ENCODE measurements at regions not wholly inside any gene's neighbourhood (a gene's known extent, or its start where the extent isn't known, plus 50 kb on each side); places are given as distances from the start of the nearest gene placed in this dataset.

DNA sequence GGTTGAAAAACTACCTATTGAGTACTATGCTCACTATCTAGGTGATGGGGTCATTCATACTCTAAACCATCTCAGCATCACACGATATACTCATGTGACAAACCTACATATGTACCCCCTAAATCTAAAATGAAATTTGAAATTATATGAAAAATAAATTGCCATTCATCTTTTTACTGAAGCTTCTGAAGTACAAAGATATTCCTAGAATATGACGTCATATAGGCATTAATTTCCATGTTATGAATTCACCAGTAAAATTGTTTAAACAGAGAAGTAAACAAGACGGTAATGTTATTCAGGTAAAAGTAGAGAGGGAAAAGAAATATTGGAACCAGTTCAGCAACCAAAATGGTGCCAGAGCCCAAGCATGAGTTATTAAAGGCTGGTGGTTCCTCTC, 173.0 kb downstream of the MRPS30 start:
- TF ChIP-seq, protein P1, sequence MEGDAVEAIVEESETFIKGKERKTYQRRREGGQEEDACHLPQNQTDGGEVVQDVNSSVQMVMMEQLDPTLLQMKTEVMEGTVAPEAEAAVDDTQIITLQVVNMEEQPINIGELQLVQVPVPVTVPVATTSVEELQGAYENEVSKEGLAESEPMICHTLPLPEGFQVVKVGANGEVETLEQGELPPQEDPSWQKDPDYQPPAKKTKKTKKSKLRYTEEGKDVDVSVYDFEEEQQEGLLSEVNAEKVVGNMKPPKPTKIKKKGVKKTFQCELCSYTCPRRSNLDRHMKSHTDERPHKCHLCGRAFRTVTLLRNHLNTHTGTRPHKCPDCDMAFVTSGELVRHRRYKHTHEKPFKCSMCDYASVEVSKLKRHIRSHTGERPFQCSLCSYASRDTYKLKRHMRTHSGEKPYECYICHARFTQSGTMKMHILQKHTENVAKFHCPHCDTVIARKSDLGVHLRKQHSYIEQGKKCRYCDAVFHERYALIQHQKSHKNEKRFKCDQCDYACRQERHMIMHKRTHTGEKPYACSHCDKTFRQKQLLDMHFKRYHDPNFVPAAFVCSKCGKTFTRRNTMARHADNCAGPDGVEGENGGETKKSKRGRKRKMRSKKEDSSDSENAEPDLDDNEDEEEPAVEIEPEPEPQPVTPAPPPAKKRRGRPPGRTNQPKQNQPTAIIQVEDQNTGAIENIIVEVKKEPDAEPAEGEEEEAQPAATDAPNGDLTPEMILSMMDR (IDR thresholded peaks at IDR 0.05): no peak
- TF ChIP-seq POLR2A (IDR thresholded peaks at IDR 0.05): no peak
